Neural progenitor cell (in vitro differentiated cells): ENCODE measurements at regions not wholly inside any gene's neighbourhood (a gene's known extent, or its start where the extent isn't known, plus 50 kb on each side); places are given as distances from the start of the nearest gene placed in this dataset.

Experiments used
- EZH2 ChIP-seq: fragments of 200-600 bp; sonication (generic); IDR thresholded peaks from 2 replicates; pipeline ENCODE4 v1.6.1; 2017; ENCODE audit warnings: antibody characterized with exemption, mild to moderate bottlenecking, moderate library complexity
- EZH2phosphoT487 ChIP-seq: fragments of 200-600 bp; sonication (generic); IDR thresholded peaks from 2 replicates; pipeline ENCODE4 v1.6.1; 2017; ENCODE audit warnings: antibody characterized with exemption
- TF ChIP-seq, protein P1 (sequence below): fragments of 200-600 bp; sonication (generic); IDR thresholded peaks from 2 replicates; pipeline ENCODE4 v1.5.1; 2017; ENCODE audit warnings: antibody characterized with exemption, mild to moderate bottlenecking

DNA sequence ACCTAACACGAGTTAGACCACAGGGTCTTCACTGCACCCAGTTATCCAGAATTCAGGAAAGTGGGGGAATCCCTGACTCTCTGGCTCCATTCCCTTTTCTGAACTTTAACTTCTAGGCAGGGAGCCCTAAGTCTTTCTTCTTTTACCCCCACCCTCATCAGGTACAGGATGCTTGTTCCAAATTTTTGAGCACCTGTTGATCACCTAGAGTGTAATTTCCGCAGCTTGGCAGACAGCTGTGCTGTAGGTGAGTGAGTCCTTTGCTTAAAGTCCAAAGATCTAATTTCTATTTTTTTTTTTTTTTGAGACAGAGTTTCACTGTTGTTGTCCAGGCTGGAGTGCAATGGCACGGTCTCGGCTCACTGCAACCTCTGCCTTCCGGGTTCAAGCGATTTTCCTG is 89.5 kb upstream of the AKIRIN2 start:
- TF ChIP-seq EZH2: no peak
- TF ChIP-seq, protein P1, sequence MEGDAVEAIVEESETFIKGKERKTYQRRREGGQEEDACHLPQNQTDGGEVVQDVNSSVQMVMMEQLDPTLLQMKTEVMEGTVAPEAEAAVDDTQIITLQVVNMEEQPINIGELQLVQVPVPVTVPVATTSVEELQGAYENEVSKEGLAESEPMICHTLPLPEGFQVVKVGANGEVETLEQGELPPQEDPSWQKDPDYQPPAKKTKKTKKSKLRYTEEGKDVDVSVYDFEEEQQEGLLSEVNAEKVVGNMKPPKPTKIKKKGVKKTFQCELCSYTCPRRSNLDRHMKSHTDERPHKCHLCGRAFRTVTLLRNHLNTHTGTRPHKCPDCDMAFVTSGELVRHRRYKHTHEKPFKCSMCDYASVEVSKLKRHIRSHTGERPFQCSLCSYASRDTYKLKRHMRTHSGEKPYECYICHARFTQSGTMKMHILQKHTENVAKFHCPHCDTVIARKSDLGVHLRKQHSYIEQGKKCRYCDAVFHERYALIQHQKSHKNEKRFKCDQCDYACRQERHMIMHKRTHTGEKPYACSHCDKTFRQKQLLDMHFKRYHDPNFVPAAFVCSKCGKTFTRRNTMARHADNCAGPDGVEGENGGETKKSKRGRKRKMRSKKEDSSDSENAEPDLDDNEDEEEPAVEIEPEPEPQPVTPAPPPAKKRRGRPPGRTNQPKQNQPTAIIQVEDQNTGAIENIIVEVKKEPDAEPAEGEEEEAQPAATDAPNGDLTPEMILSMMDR: no peak
- no peak for TF ChIP-seq EZH2phosphoT487
